Naive thymus-derived CD4-positive, alpha-beta T cell (primary cell): ENCODE measurements at regions not wholly inside any gene's neighbourhood (a gene's known extent, or its start where the extent isn't known, plus 50 kb on each side); places are given as distances from the start of the nearest gene placed in this dataset.
"Not testable (repeated sequence)": the region's sequence is repeated elsewhere in the genome, so short reads cannot be mapped to it uniquely, and the experiment has no call there.

Experiments
- ATAC-seq: fragments of 150-1000 bp; cut with Tn5 transposase; 2 replicates; pipeline ENCODE4 v1.10.0; 2021; ENCODE audit warnings: mild to moderate bottlenecking, moderate library complexity
- CTCF ChIA-PET: fragments of 350-600 bp; sonication (Branson Sonifier 250); formaldehyde crosslinking; loops from one replicate; lab custom pipeline; 2021; ENCODE audit warnings: antibody characterized with exemption; lab: Charles Lee
- POLR2A ChIA-PET: fragments of 350-600 bp; sonication (Branson Sonifier 250); formaldehyde crosslinking; loops from one replicate; lab custom pipeline; 2021; ENCODE audit warnings: antibody characterized with exemption, inconsistent platforms; lab: Charles Lee
- DNase-seq, 9 donors: peaks; one replicate each; pipeline versions ENCODE4 v3.0.0 to v3.0.0-alpha.2; 2020 to 2022; ENCODE audit warnings: mixed read lengths in 1 of 9
- H3K27ac ChIP-seq: one replicate; pipeline ENCODE4 v1.7.0; 2013; ENCODE audit warnings: mild to moderate bottlenecking, low read depth, low read length, moderate library complexity
- H3K27me3 ChIP-seq, 2 donors: one replicate each; pipeline ENCODE4 v1.7.0; 2013; ENCODE audit warnings: low read length in 2 of 2, mild to moderate bottlenecking in 2 of 2, moderate library complexity in 2 of 2; ENCODE audit not compliant: control insufficient read depth in 2 of 2, insufficient read depth in 2 of 2
- H3K36me3 ChIP-seq, 3 experiments: 1 replicate in 2 of 3; 2 replicates in 1 of 3; pipeline ENCODE4 v1.7.0; 2013; ENCODE audit warnings: low read length in 3 of 3, mild to moderate bottlenecking in 3 of 3, moderate library complexity in 1 of 3; ENCODE audit not compliant: insufficient read depth in 3 of 3, control insufficient read depth in 2 of 3
- H3K4me1 ChIP-seq, 2 donors: one replicate each; pipeline ENCODE4 v1.7.0; 2013; ENCODE audit warnings: low read length in 2 of 2, mild to moderate bottlenecking in 2 of 2, moderate library complexity in 1 of 2; ENCODE audit not compliant: control insufficient read depth in 2 of 2, insufficient read depth in 2 of 2
- H3K4me3 ChIP-seq: 2 replicates; pipeline ENCODE4 v1.7.0; 2013; ENCODE audit warnings: mild to moderate bottlenecking, low read length
- H3K9me3 ChIP-seq, 3 experiments: 1 replicate in 2 of 3; 2 replicates in 1 of 3; pipeline ENCODE4 v1.7.0; 2013; ENCODE audit warnings: low read length in 3 of 3; ENCODE audit not compliant: control insufficient read depth in 2 of 3
- H3K27ac Mint-ChIP-seq, 9 donors: one replicate each; pipeline ENCODE4 v1.8.0; 2020 to 2022; ENCODE audit warnings: mixed read lengths in 9 of 9, mild to moderate bottlenecking in 8 of 9, moderate library complexity in 5 of 9, inconsistent platforms in 2 of 9
- H3K27me3 Mint-ChIP-seq, 5 donors: one replicate each; pipeline ENCODE4 v1.8.0; 2021 to 2022; ENCODE audit warnings: mixed read lengths in 5 of 5, mild to moderate bottlenecking in 1 of 5
- H3K36me3 Mint-ChIP-seq, 5 donors: one replicate each; pipeline ENCODE4 v1.8.0; 2020 to 2022; ENCODE audit warnings: mixed read lengths in 5 of 5, mild to moderate bottlenecking in 3 of 5, inconsistent platforms in 1 of 5
- H3K4me1 Mint-ChIP-seq, 7 donors: one replicate each; pipeline ENCODE4 v1.8.0; 2020 to 2022; ENCODE audit warnings: mixed read lengths in 7 of 7, mild to moderate bottlenecking in 3 of 7, inconsistent platforms in 1 of 7
- H3K4me3 Mint-ChIP-seq, 10 donors: one replicate each; pipeline ENCODE4 v1.8.0; 2020 to 2022; ENCODE audit warnings: mild to moderate bottlenecking in 10 of 10, mixed read lengths in 10 of 10, moderate library complexity in 6 of 10, inconsistent platforms in 2 of 10
- H3K9me3 Mint-ChIP-seq, 11 donors: one replicate each; pipeline ENCODE4 v1.8.0; 2020 to 2022; ENCODE audit warnings: mixed read lengths in 11 of 11, mild to moderate bottlenecking in 4 of 11, inconsistent platforms in 1 of 11, moderate library complexity in 1 of 11
- intact Hi-C, 2 donors: fragments of 100-400 bp; cut with micrococcal nuclease; formaldehyde crosslinking; loops; one replicate each; pipeline ENCODE4 v1.15.1; 2023

DNA sequence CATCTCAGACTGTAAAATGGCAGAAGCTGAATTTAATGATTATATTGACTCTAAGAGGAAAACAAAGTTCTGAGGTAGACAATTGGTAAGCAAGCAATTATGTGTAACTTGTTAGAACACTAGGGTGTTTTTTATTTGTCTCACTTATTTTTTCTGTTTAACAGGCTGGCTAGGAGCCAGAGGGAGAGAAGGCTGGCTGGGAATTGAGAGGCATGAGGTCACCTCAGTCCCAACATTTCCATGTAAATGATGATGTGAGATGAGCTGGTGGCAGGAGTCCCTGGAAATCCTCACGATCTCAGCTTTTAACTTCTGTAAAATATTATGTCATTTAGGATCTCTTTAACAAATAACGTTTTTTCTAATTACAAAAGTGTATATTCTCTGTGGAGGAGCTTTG is 66.9 kb upstream of the PLEKHG4B start:
- H3K4me1 Mint-ChIP-seq, intact Hi-C loops, H3K9me3 ChIP-seq, H3K4me3 ChIP-seq, CTCF ChIA-PET, DNase-seq, H3K27ac Mint-ChIP-seq, ATAC-seq, H3K4me3 Mint-ChIP-seq, H3K4me1 ChIP-seq, H3K36me3 ChIP-seq, H3K27me3 ChIP-seq, H3K27ac ChIP-seq, H3K36me3 Mint-ChIP-seq, POLR2A ChIA-PET: not testable (repeated sequence)
- peaks cover 13 to 64% (median 51%) of the 10 kb centered on the region in 5 donors for H3K27me3 Mint-ChIP-seq
- peaks cover 6 to 26% (median 15%) of the 10 kb centered on the region in 11 donors for H3K9me3 Mint-ChIP-seq

GRCh38 chr5:30131-30530 is 61.8 kb upstream of the PLEKHG4B start:
- H3K4me3 Mint-ChIP-seq = no peak overlapping the region
- POLR2A ChIA-PET = no interaction called here

DNA sequence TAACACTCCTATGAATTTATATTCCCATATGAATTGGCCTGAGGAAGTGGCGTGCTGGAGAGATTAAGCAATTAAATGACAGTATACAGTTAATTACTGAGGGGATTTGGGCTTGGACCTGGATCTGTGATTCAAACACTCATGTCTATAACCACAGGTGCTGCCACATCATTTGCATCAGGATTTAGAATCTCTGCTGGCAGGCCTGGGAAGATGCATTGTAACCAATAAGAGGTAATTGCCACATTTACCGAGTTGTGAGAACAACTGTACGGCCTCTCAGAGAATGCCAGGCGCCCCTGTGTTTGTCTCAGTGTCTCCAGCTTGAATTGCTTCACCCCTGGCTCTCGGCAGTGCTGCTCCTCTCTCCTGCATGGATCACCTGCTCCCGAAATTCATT is 61.4 kb upstream of the PLEKHG4B start:
- CTCF ChIA-PET, H3K4me1 ChIP-seq, H3K27ac ChIP-seq, H3K36me3 Mint-ChIP-seq, DNase-seq, ATAC-seq, H3K4me1 Mint-ChIP-seq, intact Hi-C loops, H3K27me3 ChIP-seq, H3K36me3 ChIP-seq, H3K27ac Mint-ChIP-seq, H3K9me3 ChIP-seq, H3K4me3 Mint-ChIP-seq, H3K4me3 ChIP-seq, POLR2A ChIA-PET: not testable (repeated sequence)
- Mint-ChIP-seq H3K9me3 (peaks cover 6 to 27% (median 14%) of the 10 kb centered on the region in 11 donors), H3K27me3 (peaks cover 7 to 59% (median 46%) of the 10 kb centered on the region in 5 donors)

More at GRCh38 chr5:30131-30530, 61.8 kb upstream of the PLEKHG4B start:
- Histone ChIP-seq H3K36me3 (no peaks in the 10 kb centered on the region), H3K4me3 (no peak overlapping the region), H3K27me3 (no peaks in the 10 kb centered on the region), H3K27ac (no peak overlapping the region), H3K4me1 (no peaks in the 10 kb centered on the region), H3K9me3 (no peaks in the 10 kb centered on the region)
- Mint-ChIP-seq H3K27ac (no peak overlapping the region), H3K36me3 (peaks cover 0 to 9% (median 4%) of the 10 kb centered on the region in 5 donors), H3K4me1 (peaks cover 0 to 3% (median 0%) of the 10 kb centered on the region in 7 donors), H3K27me3 (peaks cover 7 to 57% (median 43%) of the 10 kb centered on the region in 5 donors), H3K9me3 (peaks cover 6 to 27% (median 14%) of the 10 kb centered on the region in 11 donors)
- no peak for ATAC-seq
- intact Hi-C loops = no loop called here
- CTCF ChIA-PET = no interaction called here
- DNase-seq = no peak

GRCh38 chr5:32165-32564 is 59.8 kb upstream of the PLEKHG4B start:
- ATAC-seq (no peak), DNase-seq (no peak)
- Mint-ChIP-seq H3K36me3 (peaks cover 0 to 9% (median 4%) of the 10 kb centered on the region in 5 donors), H3K27me3 (peaks cover 7 to 56% (median 51%) of the 10 kb centered on the region in 5 donors), H3K4me1 (peaks cover 0 to 3% (median 0%) of the 10 kb centered on the region in 7 donors), H3K9me3 (peaks cover 6 to 27% (median 15%) of the 10 kb centered on the region in 11 donors), H3K27ac (no peak overlapping the region), H3K4me3 (no peak overlapping the region)
- no peaks in the 10 kb centered on the region for H3K4me1 ChIP-seq
- intact Hi-C loops = no loop called here
- no peaks in the 10 kb centered on the region for H3K9me3 ChIP-seq
- H3K36me3 ChIP-seq = no peaks in the 10 kb centered on the region
- no peak overlapping the region for H3K27ac ChIP-seq
- ChIA-PET POLR2A (no interaction called here), CTCF (no interaction called here)
- no peaks in the 10 kb centered on the region for H3K27me3 ChIP-seq
- no peak overlapping the region for H3K4me3 ChIP-seq

GRCh38 chr5:35521-35920 is 56.4 kb upstream of the PLEKHG4B start:
- H3K36me3 Mint-ChIP-seq, H3K4me1 Mint-ChIP-seq, H3K36me3 ChIP-seq, H3K9me3 ChIP-seq, H3K27me3 ChIP-seq, H3K4me3 ChIP-seq, DNase-seq, H3K4me3 Mint-ChIP-seq, H3K9me3 Mint-ChIP-seq, POLR2A ChIA-PET, H3K4me1 ChIP-seq, H3K27ac Mint-ChIP-seq, CTCF ChIA-PET, ATAC-seq, intact Hi-C loops, H3K27ac ChIP-seq: not testable (repeated sequence)
- H3K27me3 Mint-ChIP-seq = peaks cover 14 to 59% (median 50%) of the 10 kb centered on the region in 5 donors

DNA sequence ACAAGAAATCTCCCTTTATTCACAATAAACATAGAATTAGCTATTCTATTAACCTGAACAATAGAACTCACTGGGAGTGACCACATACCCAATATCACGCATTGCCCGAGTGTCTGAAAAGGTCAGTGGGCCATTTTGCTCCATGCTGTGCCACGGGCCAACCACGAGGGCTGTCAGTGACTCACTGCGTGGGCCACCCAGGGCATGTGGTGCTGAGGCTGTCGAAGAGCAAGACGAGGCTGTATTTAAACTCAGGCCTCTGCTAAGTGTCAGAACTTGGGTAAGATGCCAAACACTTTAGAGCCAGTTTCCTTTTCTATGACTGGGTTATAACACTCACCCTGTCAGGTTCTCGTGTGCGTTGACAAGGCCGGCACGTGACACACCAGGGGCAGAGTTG is 54.8 kb upstream of the PLEKHG4B start:
- POLR2A ChIA-PET, CTCF ChIA-PET, H3K4me3 Mint-ChIP-seq: not testable (repeated sequence)

GRCh38 chr5:39979-40583 is 51.9 kb upstream of the PLEKHG4B start:
- Histone ChIP-seq H3K27me3 (no peaks in the 10 kb centered on the region), H3K27ac (no peak overlapping the region), H3K9me3 (no peaks in the 10 kb centered on the region), H3K4me1 (no peaks in the 10 kb centered on the region), H3K36me3 (no peaks in the 10 kb centered on the region), H3K4me3 (no peak overlapping the region)
- H3K27ac Mint-ChIP-seq = no peak overlapping the region
- CTCF ChIA-PET = no interaction called here
- ATAC-seq (no peak), DNase-seq (no peak)
- no peak overlapping the region for H3K4me3 Mint-ChIP-seq
- intact Hi-C loops = no loop called here
- POLR2A ChIA-PET = no interaction called here
- peaks cover 0 to 3% (median 0%) of the 10 kb centered on the region in 11 donors for H3K9me3 Mint-ChIP-seq
- H3K4me1 Mint-ChIP-seq = no peaks in the 10 kb centered on the region
- H3K36me3 Mint-ChIP-seq = no peaks in the 10 kb centered on the region
- peaks cover 10 to 52% (median 42%) of the 10 kb centered on the region in 5 donors for H3K27me3 Mint-ChIP-seq

More for the DNA sequence above, 54.8 kb upstream of the PLEKHG4B start:
- H3K36me3 Mint-ChIP-seq, ATAC-seq, H3K27ac Mint-ChIP-seq, H3K4me1 Mint-ChIP-seq, H3K9me3 Mint-ChIP-seq, DNase-seq, H3K9me3 ChIP-seq, H3K27me3 ChIP-seq, intact Hi-C loops, H3K27ac ChIP-seq, H3K4me1 ChIP-seq, H3K36me3 ChIP-seq, H3K4me3 ChIP-seq: not testable (repeated sequence)
- peaks cover 14 to 58% (median 43%) of the 10 kb centered on the region in 5 donors for H3K27me3 Mint-ChIP-seq
